HG03521 (cell line): ENCODE measurements at regions not wholly inside any gene's neighbourhood (a gene's known extent, or its start where the extent isn't known, plus 50 kb on each side); places are given as distances from the start of the nearest gene placed in this dataset.
"Not testable (repeated sequence)": the region's sequence is repeated elsewhere in the genome, so short reads cannot be mapped to it uniquely, and the experiment has no call there.

Experiments
- ATAC-seq: cut with Tn5 transposase; IDR thresholded peaks from one replicate; pipeline ENCODE4 v1.9.1; 2021; ENCODE audit warnings: mild to moderate bottlenecking, moderate library complexity; ENCODE audit not compliant: unreplicated experiment

GRCh38 chr12:131249246-131250027 is 295.7 kb downstream of the ADGRD1 start:
- ATAC-seq: no peak

GRCh38 chr12:131250028-131250950 is 296.6 kb downstream of the ADGRD1 start:
- no peak for ATAC-seq

DNA sequence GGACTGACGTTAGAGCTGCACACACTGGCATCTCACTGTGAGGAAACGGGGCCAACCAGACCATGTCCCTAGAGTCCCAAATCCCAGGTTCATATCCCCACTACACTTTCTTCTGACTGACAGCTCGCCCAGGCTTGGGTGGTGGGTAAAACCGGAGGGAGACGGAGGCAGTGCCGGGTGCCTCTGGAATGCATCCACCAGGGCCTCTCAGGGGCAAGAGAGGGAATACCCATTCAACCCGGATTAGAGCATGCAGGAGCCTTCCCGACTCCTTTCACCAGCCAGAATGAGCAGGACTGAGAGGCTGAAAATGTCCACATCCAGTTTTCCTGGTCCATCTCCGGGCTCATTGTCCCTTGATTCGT is 297.2 kb downstream of the ADGRD1 start:
- no peak for ATAC-seq

DNA sequence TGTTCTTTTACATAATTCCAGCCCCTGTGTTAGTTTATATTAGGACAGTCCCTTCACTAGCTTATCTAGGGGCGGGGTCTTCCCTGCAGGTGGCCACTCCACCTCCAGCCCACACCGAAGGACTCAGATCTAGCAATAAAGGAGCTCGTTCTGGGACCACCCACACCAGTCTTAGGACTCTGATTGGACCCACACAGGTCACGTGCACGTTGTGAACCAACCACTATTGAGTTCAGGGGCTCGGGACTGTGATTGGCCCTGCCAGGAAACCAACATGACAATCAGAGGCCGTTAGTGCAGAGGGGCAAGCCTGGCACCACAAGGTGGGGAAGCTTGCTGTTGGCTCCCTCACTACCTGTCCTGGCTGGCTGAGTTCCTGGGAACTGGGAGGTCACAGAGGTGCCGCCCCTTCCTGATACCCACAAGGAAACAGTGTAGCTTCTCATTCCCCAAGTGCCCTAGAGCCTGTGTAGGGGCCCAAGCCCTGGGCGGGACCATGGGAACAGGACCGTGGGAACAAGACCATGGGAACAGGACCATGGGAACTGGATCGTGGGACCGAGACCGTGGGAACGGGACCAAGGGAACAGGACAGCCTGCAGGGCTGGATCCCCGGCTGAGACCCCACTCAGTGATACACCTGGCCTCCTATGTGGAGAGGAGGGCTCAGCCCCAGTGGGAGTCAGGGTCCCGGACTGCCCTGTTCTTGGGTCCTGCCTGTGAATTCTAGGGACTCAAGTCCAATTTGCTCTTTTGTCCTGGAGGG is 297.8 kb downstream of the ADGRD1 start:
- ATAC-seq: no peak

DNA sequence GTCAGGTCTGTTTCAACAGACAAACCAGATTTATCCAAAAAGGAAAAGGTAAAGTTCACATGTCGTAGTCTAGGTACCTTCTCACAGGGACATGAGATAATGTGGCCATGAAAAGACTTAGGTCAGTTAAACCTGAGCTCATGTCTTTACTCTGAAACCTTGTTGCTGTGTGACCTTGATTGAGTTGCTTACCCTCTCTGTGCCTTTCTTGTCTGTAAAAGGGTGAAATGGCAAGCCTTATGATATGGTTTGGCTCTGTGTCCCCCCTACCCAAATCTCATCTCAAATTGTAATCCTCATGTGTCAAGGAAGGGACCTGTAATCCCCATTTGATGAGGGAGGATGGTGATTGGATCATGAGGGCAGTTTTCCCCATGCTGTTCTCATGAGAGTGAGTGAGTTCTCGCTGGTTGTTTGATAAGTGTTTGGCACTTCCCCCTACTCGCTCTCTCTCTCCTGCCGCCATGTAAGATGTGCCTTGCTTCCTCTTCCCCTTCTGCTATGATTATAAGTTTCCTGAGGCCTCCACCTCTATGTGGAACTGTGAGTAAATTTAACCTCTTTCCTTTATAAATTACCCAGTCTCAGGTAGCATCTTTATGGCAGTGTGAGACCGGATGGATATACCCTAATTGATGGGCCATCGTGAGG is 299.8 kb downstream of the ADGRD1 start:
- ATAC-seq: no peak

DNA sequence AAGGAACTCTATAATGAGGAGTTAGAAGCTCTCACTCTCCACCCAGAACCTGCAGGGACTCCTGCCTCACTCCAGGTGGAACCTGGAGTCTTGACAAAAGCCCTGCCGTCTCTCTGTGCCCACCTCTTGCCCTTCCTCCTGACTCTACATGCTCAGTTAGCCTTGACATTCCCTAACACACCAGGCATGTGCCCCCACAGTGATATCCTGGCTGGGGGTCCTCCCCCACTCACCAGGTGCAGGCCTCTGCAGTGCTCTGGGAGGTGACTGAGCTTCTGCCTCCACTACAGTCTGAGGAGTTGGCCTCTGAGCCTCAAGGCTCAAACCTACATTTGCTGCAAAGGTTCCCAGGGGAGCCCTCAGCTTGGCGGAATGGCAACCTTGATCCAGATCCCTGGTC is 300.7 kb downstream of the ADGRD1 start:
- no peak for ATAC-seq

GRCh38 chr12:131258398-131258797 is 304.7 kb downstream of the ADGRD1 start:
- no peak for ATAC-seq

- ATAC-seq: no peak
These were observed 306.7 kb downstream of the ADGRD1 start for GRCh38 chr12:131260251-131260905.

GRCh38 chr12:131260954-131261353 is 307.2 kb downstream of the ADGRD1 start:
- ATAC-seq: no peak

DNA sequence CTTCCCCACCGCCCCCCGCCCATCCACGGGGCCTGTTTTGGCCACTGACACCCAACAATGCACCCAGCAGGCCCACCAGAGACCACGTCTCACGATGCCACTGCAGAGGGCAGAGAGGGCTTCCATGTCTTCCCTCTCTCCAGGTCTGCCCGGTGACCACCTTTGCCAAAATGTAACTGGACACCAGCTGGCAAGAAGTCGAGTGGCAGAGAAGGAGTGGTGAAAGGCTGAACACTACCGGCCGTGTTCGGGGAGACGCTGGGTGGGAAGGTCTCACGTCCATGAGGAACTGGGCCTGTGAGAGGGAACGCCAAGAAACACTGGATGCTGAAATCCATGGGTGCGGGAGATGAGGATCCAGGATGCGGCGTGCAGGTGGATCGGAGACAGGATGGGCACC is 308.2 kb downstream of the ADGRD1 start:
- ATAC-seq: no peak

DNA sequence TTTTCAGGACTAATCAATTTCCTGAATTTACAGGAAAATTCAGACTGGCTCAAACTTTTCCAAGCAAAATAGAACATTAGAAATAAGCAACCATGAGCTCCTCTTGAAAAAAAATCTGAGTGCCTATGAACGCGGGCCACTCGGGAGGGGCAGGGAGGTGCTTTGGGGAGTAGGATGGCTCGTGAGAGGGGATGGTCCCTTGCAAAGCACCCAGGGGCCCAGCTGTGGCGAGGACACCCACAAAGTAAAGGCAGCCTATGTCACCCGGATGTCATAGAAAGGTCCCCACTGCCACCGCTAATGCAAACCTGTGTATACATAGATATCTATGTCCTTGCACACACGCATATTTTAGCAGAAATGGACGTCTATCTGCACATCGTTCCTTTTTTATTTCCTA is 309.9 kb downstream of the ADGRD1 start:
- ATAC-seq: no peak

- no peak for ATAC-seq
These were observed 310.9 kb downstream of the ADGRD1 start for GRCh38 chr12:131264635-131265034.

DNA sequence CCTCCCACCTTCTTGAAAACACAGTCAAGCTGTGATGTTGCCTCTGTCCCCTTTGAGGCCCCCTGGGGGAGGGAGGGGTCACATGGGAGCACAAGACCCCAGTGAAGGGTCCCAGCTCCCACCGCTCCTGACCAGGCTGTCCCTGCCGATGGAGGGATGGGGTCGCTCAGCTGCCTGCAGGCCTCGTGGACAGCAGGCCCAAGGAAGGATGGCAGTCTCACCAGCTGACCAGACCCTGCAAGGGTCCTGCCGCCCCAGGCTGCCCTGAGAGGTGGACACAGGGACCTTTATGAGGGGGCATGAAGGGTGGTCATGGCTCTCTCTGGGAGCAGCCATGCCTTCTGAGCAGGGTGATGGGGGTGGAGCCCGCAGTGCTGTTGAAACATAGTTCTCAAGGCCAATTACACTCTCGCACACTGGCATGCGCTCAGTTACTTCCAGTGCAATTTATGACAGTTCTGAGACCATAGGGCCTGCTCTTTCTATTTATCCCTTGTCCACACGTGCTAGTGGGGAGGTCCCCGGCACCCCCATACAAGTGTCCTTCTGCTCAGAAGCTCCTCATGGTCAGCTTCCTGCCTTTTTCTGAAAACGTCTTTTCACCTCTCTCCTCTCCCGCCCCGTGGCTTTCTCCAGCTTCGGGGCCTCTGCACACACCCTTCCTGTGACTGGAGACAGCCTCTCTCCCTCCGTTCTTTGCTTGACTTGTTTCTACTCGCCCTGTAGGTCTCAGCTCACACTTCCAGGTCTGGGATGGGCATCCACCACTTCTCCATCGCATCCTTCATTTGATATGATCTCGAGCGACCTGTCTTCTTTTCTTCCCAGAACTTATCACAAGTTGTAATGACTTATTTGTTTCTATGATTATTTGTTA is 313.1 kb downstream of the ADGRD1 start:
- ATAC-seq: no peak

- no peak for ATAC-seq
These were observed 313.9 kb downstream of the ADGRD1 start for GRCh38 chr12:131267576-131267975.

DNA sequence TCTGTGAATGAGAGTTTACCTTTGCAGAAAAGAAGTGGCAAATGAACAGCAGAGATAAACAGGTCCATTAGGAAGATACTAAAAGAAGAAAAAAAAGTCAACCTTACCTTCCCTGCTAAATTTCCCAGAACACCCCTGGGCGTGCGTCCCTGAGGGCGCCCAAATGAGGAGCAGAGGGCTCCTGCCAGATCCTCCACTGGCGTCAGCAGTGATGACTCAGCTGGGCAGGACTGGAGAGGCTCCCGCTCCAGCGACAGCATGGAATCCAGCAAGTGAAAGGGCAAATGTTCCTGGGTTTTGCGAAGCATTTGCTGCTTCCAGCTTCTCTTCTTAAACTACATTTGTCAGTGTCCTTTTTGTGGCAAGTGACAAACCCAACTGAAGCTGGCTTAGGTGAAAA is 314.4 kb downstream of the ADGRD1 start:
- not testable (repeated sequence) for ATAC-seq

DNA sequence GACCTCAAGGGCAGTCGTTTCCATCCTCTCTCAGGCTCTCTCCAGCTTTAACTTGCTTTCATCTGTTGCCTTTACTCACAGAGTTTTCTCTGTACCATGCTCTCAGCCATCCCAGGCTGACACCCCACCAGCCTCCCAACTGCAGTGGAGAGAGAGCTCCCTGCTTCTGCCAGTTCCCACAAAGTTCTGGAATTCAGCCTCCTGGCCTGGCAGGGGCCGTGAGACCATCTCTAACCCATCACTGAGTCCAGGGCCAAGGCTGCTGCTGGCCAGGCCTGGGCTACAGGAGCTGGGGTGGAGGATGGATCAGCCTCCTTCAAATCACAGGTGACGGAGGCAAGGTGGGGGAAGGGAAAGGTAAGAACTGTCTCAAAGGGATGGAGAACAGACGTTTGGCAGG is 314.9 kb downstream of the ADGRD1 start:
- ATAC-seq: not testable (repeated sequence)

DNA sequence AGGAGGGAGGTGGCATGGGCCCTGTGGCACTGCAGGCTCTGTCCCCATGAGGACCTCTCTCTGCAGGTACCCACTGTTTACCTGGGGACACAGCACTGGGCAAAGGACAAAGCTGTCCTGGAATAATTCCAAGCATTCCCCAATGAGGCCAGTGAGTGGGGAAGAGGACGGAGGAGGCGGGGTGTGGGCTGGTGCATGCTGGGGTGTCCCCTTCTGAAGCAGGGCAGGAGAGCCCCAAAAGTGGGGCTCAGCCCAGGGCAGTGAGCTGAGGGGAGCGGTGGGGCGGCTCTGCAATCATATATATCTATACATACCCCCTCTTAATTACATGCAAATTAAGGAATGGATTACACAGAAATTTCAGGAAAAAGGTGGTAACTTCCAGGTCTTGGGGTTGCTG is 315.8 kb downstream of the ADGRD1 start:
- no peak for ATAC-seq

GRCh38 chr12:131269977-131270376 is 316.3 kb downstream of the ADGRD1 start:
- not testable (repeated sequence) for ATAC-seq

GRCh38 chr12:131271724-131272123 is 318.0 kb downstream of the ADGRD1 start:
- no peak for ATAC-seq
